Keratinocyte (primary cell): ENCODE measurements at regions not wholly inside any gene's neighbourhood (a gene's known extent, or its start where the extent isn't known, plus 50 kb on each side); places are given as distances from the start of the nearest gene placed in this dataset.
"Not testable (repeated sequence)": the region's sequence is repeated elsewhere in the genome, so short reads cannot be mapped to it uniquely, and the experiment has no call there.

Experiments
- DNase-seq: peaks from one replicate; pipeline ENCODE4 v3.0.0-alpha.2; 2011; ENCODE audit warnings: low read depth, missing footprints, low spot score
- FAIRE-seq: peaks from 2 replicates; lab custom pipeline; 2011; peaks lifted over from hg19 to GRCh38; lab: Jason Lieb, UNC
- H2AFZ ChIP-seq: 2 replicates; pipeline ENCODE4 v1.6.0; 2012; ENCODE audit warnings: low read length, control low read depth, inconsistent platforms; ENCODE audit not compliant: control insufficient read depth
- H3K27ac ChIP-seq: 2 replicates; pipeline ENCODE4 v1.5.1; 2011; ENCODE audit warnings: low read length; ENCODE audit not compliant: control insufficient read depth, insufficient read depth
- H3K27me3 ChIP-seq: 3 replicates; pipeline ENCODE4 v1.6.0; 2011; ENCODE audit warnings: low read length; ENCODE audit not compliant: control insufficient read depth, insufficient read depth; ENCODE audit errors: extremely low read depth
- H3K36me3 ChIP-seq, 2 experiments: 2 replicates in 1 of 2; 3 replicates in 1 of 2; pipeline ENCODE4 v1.5.1; 2011; ENCODE audit warnings: low read length in 2 of 2, mild to moderate bottlenecking in 1 of 2; ENCODE audit not compliant: control insufficient read depth in 2 of 2, insufficient read depth in 2 of 2; ENCODE audit errors: extremely low read depth in 1 of 2
- H3K4me1 ChIP-seq: 3 replicates; pipeline ENCODE4 v1.5.1; 2011; ENCODE audit warnings: low read length; ENCODE audit not compliant: control insufficient read depth, insufficient read depth; ENCODE audit errors: extremely low read depth
- H3K4me2 ChIP-seq: 3 replicates; pipeline ENCODE4 v1.6.0; 2011; ENCODE audit warnings: low read depth, low read length; ENCODE audit not compliant: control insufficient read depth, insufficient read depth; ENCODE audit errors: extremely low read depth
- H3K4me3 ChIP-seq, 3 experiments: fragments of 200-600 bp in 1 of 3; sonication (generic) in 1 of 3; 2 replicates in 2 of 3; 3 replicates in 1 of 3; pipeline ENCODE4 v1.5.1; 2011 to 2016; ENCODE audit warnings: low read length in 3 of 3, mild to moderate bottlenecking in 3 of 3, control low read depth in 2 of 3, inconsistent platforms in 1 of 3, low read depth in 1 of 3, mixed read lengths in 1 of 3, mixed run types in 1 of 3, moderate library complexity in 1 of 3; ENCODE audit not compliant: control insufficient read depth in 2 of 3, insufficient read depth in 2 of 3; ENCODE audit errors: extremely low read depth in 1 of 3
- H3K79me2 ChIP-seq: 2 replicates; pipeline ENCODE4 v1.6.0; 2012; ENCODE audit warnings: low read length; ENCODE audit not compliant: control insufficient read depth, insufficient read depth
- H3K9ac ChIP-seq: 3 replicates; pipeline ENCODE4 v1.6.0; 2011; ENCODE audit warnings: low read length; ENCODE audit not compliant: control insufficient read depth, insufficient read depth; ENCODE audit errors: extremely low read depth
- H3K9me1 ChIP-seq: 3 replicates; pipeline ENCODE4 v1.6.0; 2011; ENCODE audit warnings: low read length; ENCODE audit not compliant: control insufficient read depth, insufficient read depth; ENCODE audit errors: extremely low read depth
- H3K9me3 ChIP-seq: 2 replicates; pipeline ENCODE4 v1.5.1; 2012; ENCODE audit warnings: low read depth, low read length; ENCODE audit not compliant: control insufficient read depth
- H4K20me1 ChIP-seq: 3 replicates; pipeline ENCODE4 v1.6.0; 2011; ENCODE audit warnings: low read length; ENCODE audit not compliant: control insufficient read depth, insufficient read depth; ENCODE audit errors: extremely low read depth
- CTCF ChIP-seq, 3 experiments: IDR thresholded peaks in 1 of 3; conservative IDR thresholded peaks in 1 of 3; optimal IDR thresholded peaks in 1 of 3; 2 replicates in 2 of 3; 3 replicates in 1 of 3; pipeline versions ENCODE3 to v1.5.1; 2011; ENCODE audit warnings: low read length in 3 of 3, mild to moderate bottlenecking in 3 of 3, moderate library complexity in 2 of 3, control low read depth in 1 of 3, inconsistent platforms in 1 of 3; ENCODE audit not compliant: insufficient read depth in 2 of 3; ENCODE audit errors: extremely low read depth in 1 of 3
- EZH2 ChIP-seq: IDR thresholded peaks from one replicate; pipeline ENCODE4 v1.6.1; 2012; ENCODE audit warnings: inconsistent platforms, mild to moderate bottlenecking, low read length, moderate library complexity
- dilution Hi-C: fragments of 300-500 bp; cut with MboI; formaldehyde crosslinking; loops from one replicate; pipeline ENCODE4 v1.7.0; 2020; ENCODE audit warnings: low sequenced_read_pairs; ENCODE audit not compliant: extremely low pct_ligation_motif_present

- no peaks in the 10 kb centered on the region for H3K4me1 ChIP-seq
- FAIRE-seq (no peak), DNase-seq (no peak)
- H3K9me1 ChIP-seq, result no peaks in the 10 kb centered on the region
- no peaks in the 10 kb centered on the region for H3K79me2 ChIP-seq
- dilution Hi-C loops, result no loop called here
- H4K20me1 ChIP-seq, result no peaks in the 10 kb centered on the region
- no peak overlapping the region for H3K4me2 ChIP-seq
- TF ChIP-seq EZH2, result no peak
- H3K36me3 ChIP-seq, result no peaks in the 10 kb centered on the region
- H3K9me3 ChIP-seq, result no peaks in the 10 kb centered on the region
- no peak overlapping the region for H3K9ac ChIP-seq
- no peak overlapping the region for H3K27ac ChIP-seq
- no peaks in the 10 kb centered on the region for H3K27me3 ChIP-seq
- no peak overlapping the region for H3K4me3 ChIP-seq
- no peak overlapping the region for H2AFZ ChIP-seq
Measured at GRCh38 chr10:128187788-128188185, 61.6 kb upstream of the MKI67 start.

- H3K9ac ChIP-seq, result no peak overlapping the region
- H3K4me2 ChIP-seq, result no peak overlapping the region
- no peaks in the 10 kb centered on the region for H3K4me1 ChIP-seq
- H3K4me3 ChIP-seq, result no peak overlapping the region
- no peaks in the 10 kb centered on the region for H3K27me3 ChIP-seq
- TF ChIP-seq EZH2, result no peak
- no peak for TF ChIP-seq CTCF (optimal IDR thresholded peaks at IDR 0.05 in 1 of 3, IDR thresholded peaks at IDR 0.05 in 1 of 3, conservative IDR thresholded peaks at IDR 0.05 in 1 of 3; ENCODE audit: extremely low read depth in 1 of 3, insufficient read depth in 2 of 3, low read length in 3 of 3)
- H3K36me3 ChIP-seq, result no peaks in the 10 kb centered on the region
- FAIRE-seq (no peak), DNase-seq (no peak)
- no peak overlapping the region for H3K27ac ChIP-seq
- no peaks in the 10 kb centered on the region for H3K9me3 ChIP-seq
- H3K79me2 ChIP-seq, result no peaks in the 10 kb centered on the region
- H3K9me1 ChIP-seq, result no peaks in the 10 kb centered on the region
- H4K20me1 ChIP-seq, result no peaks in the 10 kb centered on the region
- H2AFZ ChIP-seq, result no peak overlapping the region
- dilution Hi-C loops, result no loop called here
Measured at GRCh38 chr10:128189176-128189575, 63.0 kb upstream of the MKI67 start.

GRCh38 chr10:128191847-128192246, 65.6 kb upstream of the MKI67 start:
- Histone ChIP-seq H2AFZ (no peak overlapping the region), H4K20me1 (no peaks in the 10 kb centered on the region), H3K79me2 (no peaks in the 10 kb centered on the region), H3K9me3 (no peaks in the 10 kb centered on the region), H3K4me1 (no peaks in the 10 kb centered on the region), H3K9ac (no peak overlapping the region), H3K9me1 (no peaks in the 10 kb centered on the region), H3K4me3 (no peak overlapping the region), H3K4me2 (no peak overlapping the region), H3K36me3 (no peaks in the 10 kb centered on the region), H3K27ac (no peak overlapping the region), H3K27me3 (no peaks in the 10 kb centered on the region)
- dilution Hi-C loops, result no loop called here
- TF ChIP-seq CTCF (optimal IDR thresholded peaks at IDR 0.05 in 1 of 3, IDR thresholded peaks at IDR 0.05 in 1 of 3, conservative IDR thresholded peaks at IDR 0.05 in 1 of 3; ENCODE audit: extremely low read depth in 1 of 3, insufficient read depth in 2 of 3, low read length in 3 of 3), result no peak
- no peak for TF ChIP-seq EZH2
- no peak for DNase-seq
- no peak for FAIRE-seq

- DNase-seq, H2AFZ ChIP-seq, H3K9me1 ChIP-seq, H3K4me3 ChIP-seq, FAIRE-seq, H4K20me1 ChIP-seq, H3K9ac ChIP-seq, H3K27me3 ChIP-seq, H3K79me2 ChIP-seq, H3K4me2 ChIP-seq, H3K36me3 ChIP-seq, H3K4me1 ChIP-seq, dilution Hi-C loops, H3K27ac ChIP-seq, H3K9me3 ChIP-seq: not testable (repeated sequence)
Measured at GRCh38 chr10:128201826-128202225, 75.6 kb upstream of the MKI67 start.
